ENCODE measurements at regions not wholly inside any gene's neighbourhood (a gene's known extent, or its start where the extent isn't known, plus 50 kb on each side); places are given as distances from the start of the nearest gene placed in this dataset.

DNA sequence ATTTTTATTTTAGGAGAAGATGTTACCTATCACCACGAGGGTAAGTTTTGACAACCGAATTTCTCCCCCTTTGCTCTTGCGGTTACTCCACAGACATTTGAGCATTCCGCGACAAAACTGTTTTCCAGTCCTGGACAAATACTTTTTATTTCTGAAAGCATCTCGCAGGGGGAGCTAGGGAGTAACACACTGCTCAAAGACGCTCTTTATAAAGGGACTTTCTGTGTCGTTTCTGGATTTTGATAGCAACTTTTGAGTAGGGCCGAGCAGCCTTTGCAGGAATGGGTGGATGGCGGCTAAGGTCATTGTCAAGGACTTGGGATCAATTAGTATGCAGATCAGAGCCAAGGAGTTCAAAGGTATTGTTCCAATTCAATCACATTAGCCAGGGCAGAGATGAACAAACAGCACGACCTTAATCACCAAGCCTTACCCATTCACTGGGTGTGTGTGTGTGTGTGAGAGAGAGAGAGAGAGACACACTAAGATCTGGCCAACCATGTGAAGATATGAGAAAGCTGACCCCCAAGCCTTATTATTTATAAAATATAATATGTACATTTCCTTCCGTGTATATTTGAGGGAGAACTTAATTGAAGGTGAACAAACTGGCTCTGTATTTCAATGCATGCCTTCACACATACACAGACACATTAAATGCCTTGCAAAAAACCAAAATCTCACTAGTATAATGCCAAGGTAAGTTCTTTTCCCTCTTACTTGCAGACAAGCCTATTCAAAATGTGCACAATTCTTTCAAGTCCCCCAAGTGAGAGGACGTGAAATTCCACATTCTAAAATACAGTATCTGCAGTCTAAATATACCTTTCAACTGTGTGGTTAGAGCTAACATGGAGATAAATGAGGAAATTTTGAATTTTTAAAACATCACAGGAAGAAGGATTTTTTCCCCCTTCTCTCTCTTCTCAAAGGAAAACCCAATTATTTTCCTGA lies 613.8 kb downstream of the VRK1 start:
- no peak for DNase-seq

DNA sequence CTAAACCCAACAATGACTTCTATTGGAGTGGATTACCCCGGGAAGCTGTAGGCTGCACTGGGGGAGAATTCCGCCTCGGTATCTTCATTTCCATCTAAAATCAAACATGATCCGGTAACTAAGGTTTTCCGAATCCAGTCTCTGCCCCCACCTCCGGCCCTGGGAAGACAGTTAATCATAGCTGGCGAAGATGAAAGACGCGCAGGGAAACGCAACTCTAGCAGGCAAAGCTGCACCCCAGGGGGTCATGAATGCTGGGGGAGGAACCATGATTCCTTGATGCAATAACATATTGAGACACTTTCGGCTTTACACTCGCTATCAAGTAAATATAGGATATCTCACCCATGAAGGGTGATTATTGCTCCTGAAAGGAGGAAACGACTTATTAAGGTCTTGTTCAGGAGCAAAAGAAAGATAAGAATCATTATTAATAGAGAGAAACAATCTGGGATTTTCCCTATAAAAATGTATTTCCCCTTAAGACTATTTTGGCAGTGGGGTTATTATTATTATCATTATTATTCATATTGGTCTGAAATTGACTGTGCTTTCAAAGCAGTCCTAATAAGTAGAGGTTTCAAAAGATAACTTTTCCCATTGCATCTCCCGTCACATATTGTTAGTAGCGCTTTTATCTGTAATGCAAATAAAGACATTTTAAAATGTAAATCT lies 614.9 kb downstream of the VRK1 start:
- no peak for DNase-seq

DNA sequence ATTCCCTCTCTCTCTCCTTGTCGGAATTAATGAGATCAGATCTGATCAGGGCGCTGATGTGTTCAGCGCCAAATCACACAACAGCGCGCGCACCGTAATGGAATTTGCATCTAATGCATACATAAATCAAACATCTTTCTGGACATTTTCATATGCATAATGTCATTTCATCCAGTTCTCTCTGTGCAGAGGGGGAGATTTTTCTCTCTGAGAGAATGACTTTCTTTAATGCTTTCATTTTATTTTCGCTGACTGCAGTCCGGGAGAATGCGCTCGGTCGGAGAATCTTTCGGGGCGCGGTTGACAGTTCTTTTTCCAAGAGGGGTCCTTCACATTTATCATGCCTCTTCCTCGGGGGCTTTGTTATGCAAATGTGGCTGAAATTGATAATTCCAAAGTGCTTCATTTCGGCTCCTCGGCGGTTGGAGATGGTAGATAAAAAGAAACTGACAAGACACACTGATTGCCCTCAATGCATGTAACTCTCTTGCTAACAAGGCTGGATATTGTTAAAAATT lies 615.9 kb downstream of the VRK1 start:
- no peak for DNase-seq

- no peak for DNase-seq
These were observed 617.0 kb downstream of the VRK1 start for GRCh38 chr14:97413966-97414717.

GRCh38 chr14:97414718-97415098 lies 617.5 kb downstream of the VRK1 start:
- DNase-seq: no peak

DNA sequence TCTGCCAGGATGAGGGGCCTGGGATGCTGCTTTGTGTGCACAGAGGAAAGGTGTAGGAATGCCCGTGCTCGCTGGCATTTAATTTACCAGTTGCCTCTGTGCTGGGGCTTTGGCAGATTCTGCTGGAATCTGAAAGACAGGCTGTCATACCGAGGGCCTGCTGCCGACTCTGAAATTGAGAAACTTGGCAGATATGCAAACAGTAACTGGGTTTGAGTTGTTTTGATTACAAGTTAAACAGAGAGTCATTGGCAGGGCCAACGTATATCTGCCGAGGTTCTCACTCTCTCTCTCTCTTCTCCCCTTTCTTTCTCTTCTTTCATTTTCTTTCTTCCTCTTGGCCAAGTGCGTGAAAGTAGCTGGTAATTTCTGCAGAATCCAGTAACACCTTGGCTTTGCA lies 618.7 kb downstream of the VRK1 start:
- no peak for DNase-seq

GRCh38 chr14:97416550-97416949 lies 619.4 kb downstream of the VRK1 start:
- DNase-seq: no peak

DNA sequence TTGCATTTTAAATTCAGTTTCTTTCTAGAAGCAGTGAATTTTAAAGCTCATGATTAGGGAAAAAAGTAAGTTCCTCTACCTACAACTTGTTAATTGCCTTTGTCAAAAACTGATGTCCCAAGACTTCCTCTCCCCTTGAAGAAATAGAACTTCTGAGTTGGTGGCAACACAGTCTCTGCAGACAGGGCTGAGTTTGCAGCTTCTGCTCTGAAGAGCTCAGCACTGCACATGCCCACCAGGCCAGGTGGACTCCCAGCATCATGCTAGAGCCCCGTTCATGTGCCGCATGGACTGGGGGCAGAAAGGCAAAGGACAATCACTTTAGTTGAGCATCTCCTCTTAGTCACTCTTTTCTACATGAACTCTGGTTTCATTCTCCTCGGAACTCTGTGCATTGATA lies 620.1 kb downstream of the VRK1 start:
- DNase-seq: no peak

- DNase-seq: no peak
These were observed 623.0 kb downstream of the VRK1 start for GRCh38 chr14:97420211-97420610.

- no peak for DNase-seq
These were observed 629.6 kb downstream of the VRK1 start for GRCh38 chr14:97426776-97427175.

GRCh38 chr14:97428808-97429440 lies 631.7 kb downstream of the VRK1 start:
- DNase-seq: no peak

- DNase-seq: no peak
These were observed 635.4 kb downstream of the VRK1 start for GRCh38 chr14:97432586-97432985.

DNA sequence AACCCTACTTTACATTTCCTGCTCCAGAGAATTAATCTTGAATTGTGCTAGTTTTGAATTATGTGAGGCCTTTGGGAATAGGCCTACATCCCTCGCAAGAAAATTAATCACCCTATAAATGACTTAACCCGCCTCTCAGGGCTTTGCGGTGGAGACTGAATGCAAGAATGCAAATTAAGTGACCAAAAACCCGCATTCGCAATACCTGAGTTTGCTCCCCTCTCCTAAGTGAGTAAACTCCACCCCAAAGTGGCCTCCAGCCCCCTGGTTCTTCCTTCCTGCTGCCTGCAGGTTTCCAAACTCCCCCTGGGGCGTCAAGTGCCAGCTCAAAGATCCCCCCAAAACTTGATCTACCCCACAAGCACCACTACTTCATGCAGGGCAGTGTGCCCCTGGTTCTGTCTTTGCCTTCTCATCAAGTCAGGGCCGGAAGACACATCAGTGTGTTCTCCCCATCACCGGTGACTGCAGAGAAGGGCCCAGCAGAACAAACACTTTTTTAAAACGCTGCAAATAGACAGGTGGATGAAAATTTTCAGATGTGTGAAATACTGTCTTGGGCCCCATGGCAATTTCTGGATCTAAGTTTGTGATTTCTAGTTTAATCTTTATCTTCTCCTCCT lies 644.7 kb downstream of the VRK1 start:
- no peak for DNase-seq

- no peak for DNase-seq
These were observed 645.2 kb downstream of the VRK1 start for GRCh38 chr14:97442363-97442762.

DNA sequence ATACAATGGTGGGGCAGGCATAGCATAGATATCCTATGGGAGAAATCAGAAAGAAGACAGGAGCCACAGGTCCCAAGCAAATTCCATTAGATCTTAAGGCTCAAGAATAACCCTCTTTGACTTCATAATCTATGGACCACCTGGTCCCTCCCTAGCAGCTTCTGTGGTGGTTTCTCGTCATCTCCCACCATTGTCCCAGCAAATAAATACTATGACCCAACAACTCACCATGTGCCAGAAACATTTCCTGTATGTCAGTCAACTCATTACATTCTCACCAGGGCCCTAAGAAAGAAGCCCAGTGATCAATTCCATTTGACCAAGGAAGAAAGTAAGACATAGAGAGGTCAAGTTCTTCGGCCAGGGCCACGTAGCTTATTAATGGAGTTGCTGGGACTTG lies 646.2 kb downstream of the VRK1 start:
- no peak for DNase-seq

- no peak for DNase-seq
These were observed 647.1 kb downstream of the VRK1 start for GRCh38 chr14:97444248-97444647.

DNA sequence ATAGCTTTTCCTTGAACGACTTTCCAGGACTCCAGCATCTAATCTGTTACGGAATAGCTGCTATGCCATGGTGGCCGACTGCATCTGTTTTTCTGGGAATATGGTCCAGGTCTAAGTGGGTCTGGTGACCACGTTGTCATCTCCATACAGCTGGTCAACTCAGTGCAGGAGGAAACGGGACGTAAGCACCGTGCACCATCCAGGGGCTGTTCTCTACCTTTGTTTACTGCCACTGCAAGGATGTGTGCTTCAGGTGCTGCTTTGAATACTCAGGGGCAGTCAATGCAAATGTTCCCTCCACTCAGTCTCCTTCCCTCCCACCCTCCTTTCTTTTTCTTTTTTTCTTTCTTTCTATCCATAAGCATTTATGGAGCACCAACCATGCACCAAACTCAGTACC lies 648.2 kb downstream of the VRK1 start:
- DNase-seq: no peak

- DNase-seq: no peak
These were observed 648.9 kb downstream of the VRK1 start for GRCh38 chr14:97446087-97446486.

- no peak for DNase-seq
These were observed 655.1 kb downstream of the VRK1 start for GRCh38 chr14:97452314-97452713.

DNA sequence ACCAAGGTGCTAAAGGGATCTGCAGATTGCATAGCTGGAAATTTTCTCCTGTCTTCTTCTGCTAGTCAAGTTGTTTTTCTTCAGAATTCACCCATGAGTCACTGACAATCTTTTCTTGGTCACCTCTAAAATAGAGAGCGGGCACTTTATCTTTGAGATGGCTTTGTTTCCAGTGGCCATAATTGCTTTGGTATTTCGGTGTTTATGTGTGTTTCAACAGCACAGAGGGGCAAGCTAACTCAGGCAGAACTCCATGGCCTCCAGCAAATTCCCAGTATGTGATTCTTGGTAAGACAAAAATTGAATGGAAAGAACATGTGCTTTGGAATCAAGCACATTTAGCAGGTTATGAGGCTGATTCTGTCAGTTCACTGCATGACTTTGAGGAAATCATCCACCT lies 656.8 kb downstream of the VRK1 start:
- no peak for DNase-seq

GRCh38 chr14:97456462-97456861 lies 659.3 kb downstream of the VRK1 start:
- DNase-seq: no peak

- no peak for DNase-seq
These were observed 659.8 kb downstream of the VRK1 start for GRCh38 chr14:97456958-97457357.

All from RPMI8226 (cell line).